ENCODE measurements at regions not wholly inside any gene's neighbourhood (a gene's known extent, or its start where the extent isn't known, plus 50 kb on each side); places are given as distances from the start of the nearest gene placed in this dataset.

DNA sequence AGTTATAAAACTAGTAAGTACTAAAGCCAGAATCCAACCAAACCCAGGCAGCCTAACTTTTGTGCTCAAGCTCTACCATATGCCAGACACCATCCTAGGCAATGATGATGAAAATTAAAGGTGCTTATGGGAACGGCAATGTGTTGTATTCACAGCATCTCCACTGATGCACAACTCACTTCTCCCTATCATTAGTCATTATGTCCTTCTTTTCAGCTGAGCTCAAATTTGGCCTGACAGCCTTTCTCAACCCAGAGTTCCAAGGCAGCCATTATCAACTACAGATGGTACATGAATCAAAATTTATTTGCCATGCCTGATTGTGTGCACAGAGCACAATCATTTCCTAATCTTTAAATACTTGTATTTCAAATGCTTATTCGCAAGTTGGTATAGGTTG, 121.6 kb upstream of the TNPO1 start:
- Histone ChIP-seq H3K4me3 (ENCODE audit: low read length in 2 of 2) (no peak overlapping the region), H3K9me3 (ENCODE audit: control insufficient read depth in 2 of 2, low read length in 2 of 2) (no peaks in the 10 kb centered on the region), H3K36me3 (ENCODE audit: control insufficient read depth in 2 of 2, insufficient read depth in 2 of 2, low read length in 2 of 2) (no peaks in the 10 kb centered on the region), H3K27me3 (ENCODE audit: control insufficient read depth in 2 of 2, insufficient read depth in 2 of 2, low read length in 2 of 2) (no peaks in the 10 kb centered on the region), H3K9ac (ENCODE audit: low read depth in 1 of 2, low read length in 2 of 2) (no peak overlapping the region), H3K4me1 (ENCODE audit: control insufficient read depth in 2 of 2, insufficient read depth in 2 of 2, low read length in 2 of 2) (no peaks in the 10 kb centered on the region), H3K27ac (ENCODE audit: low read depth in 2 of 2, low read length in 2 of 2) (no peak overlapping the region)

DNA sequence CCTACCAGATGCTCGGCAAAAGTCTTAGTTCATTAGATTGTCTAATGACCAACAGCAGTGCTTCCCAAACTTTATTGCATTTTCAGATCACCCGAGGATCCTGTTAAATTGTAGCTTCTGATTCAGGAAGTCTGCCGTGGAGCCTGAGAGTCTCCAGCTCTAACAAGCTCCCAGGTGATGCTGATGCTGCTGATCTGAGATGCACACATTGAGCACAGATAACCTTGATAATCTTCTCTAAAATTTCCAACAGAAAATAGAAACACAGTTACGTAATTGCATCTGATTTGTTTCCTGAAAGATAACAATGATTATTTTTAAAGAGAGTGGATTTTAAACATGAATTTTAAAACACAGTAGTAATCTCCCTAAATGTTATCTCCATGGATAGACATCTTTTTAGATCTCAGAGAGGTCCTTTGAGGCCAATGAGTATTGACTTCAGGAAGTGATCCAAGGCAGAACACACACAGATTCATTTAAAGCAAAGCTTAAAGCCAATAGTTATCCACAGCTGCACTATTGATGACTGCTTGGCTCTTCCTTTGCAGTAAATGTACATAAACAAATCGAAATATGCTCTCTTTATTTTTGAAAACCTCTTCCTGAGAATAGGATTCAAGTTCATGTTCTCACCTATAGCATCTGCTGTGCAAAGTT, 122.8 kb upstream of the TNPO1 start:
- no peaks in the 10 kb centered on the region for H3K27me3 ChIP-seq (ENCODE audit: control insufficient read depth in 2 of 2, insufficient read depth in 2 of 2, low read length in 2 of 2)
- no peaks in the 10 kb centered on the region for H3K36me3 ChIP-seq (ENCODE audit: control insufficient read depth in 2 of 2, insufficient read depth in 2 of 2, low read length in 2 of 2)
- H3K4me3 ChIP-seq (ENCODE audit: low read length in 2 of 2): no peak overlapping the region

DNA sequence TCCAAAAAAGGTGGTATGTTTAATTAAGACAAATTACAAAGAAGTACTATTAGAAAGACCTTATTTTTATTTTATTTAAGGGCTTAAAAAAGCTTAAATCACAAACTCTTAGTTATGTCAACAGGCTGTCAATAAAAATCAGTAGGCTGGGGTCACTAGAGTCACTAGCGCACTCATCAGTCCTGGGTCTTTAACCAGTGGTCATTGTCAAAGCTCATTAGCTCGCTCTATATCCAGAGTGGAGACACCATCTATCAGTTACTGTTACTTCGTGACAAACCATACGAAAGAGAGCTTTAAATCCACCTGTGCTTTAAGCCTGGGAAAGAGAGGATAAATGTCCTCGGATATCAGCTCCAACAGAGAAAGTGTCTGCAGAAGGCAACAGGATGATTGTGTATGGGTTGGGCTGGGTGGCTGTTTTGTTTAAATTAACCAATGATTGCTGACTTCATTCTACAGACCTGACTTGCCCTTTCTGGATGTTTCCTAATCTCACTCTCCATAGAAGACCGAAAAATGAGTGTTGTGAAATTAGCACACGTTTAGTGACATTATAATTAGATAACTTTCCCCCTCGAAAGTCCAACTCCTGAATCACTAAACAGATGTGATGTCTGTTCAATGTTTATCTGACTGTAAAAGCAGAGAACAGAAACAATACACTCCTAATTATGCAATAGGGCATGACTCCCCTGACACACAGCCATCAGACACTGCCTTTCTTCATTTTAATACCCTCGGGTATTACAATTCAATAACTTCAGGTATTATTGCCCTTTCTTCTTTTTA, 123.6 kb upstream of the TNPO1 start:
- H3K27me3 ChIP-seq (ENCODE audit: control insufficient read depth in 2 of 2, insufficient read depth in 2 of 2, low read length in 2 of 2): no peaks in the 10 kb centered on the region
- H3K27ac ChIP-seq (ENCODE audit: low read depth in 2 of 2, low read length in 2 of 2): no peak overlapping the region
- H3K4me3 ChIP-seq (ENCODE audit: low read length in 2 of 2): no peak overlapping the region
- H3K9me3 ChIP-seq (ENCODE audit: control insufficient read depth in 2 of 2, low read length in 2 of 2): no peaks in the 10 kb centered on the region
- no peaks in the 10 kb centered on the region for H3K4me1 ChIP-seq (ENCODE audit: control insufficient read depth in 2 of 2, insufficient read depth in 2 of 2, low read length in 2 of 2)
- H3K36me3 ChIP-seq (ENCODE audit: control insufficient read depth in 2 of 2, insufficient read depth in 2 of 2, low read length in 2 of 2): no peaks in the 10 kb centered on the region
- H3K9ac ChIP-seq (ENCODE audit: low read depth in 1 of 2, low read length in 2 of 2): no peak overlapping the region

More for the DNA sequence above, 122.8 kb upstream of the TNPO1 start:
- no peak overlapping the region for H3K9ac ChIP-seq (ENCODE audit: low read depth in 1 of 2, low read length in 2 of 2)
- H3K27ac ChIP-seq (ENCODE audit: low read depth in 2 of 2, low read length in 2 of 2): no peak overlapping the region
- H3K4me1 ChIP-seq (ENCODE audit: control insufficient read depth in 2 of 2, insufficient read depth in 2 of 2, low read length in 2 of 2): no peaks in the 10 kb centered on the region
- H3K9me3 ChIP-seq (ENCODE audit: control insufficient read depth in 2 of 2, low read length in 2 of 2): no peaks in the 10 kb centered on the region

DNA sequence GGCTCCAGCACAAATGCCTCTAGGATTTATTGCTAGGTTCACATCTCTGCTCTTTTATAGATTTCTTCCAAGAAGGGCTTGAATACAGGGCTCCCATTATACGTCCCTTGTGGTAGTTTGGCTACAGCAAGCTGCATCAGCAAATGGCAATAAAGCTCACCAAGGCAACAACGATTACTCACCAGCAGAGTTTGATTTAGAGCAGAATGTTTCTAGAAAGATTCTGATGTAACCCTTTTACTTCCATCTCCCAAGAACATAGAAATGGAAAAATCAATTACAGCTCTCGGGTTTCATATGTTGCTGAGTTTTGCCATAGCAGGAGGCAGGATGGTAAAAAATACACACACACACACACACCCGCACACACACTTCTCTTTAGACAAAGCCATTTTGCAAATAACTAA, 124.2 kb upstream of the TNPO1 start:
- H3K27ac ChIP-seq (ENCODE audit: low read depth in 2 of 2, low read length in 2 of 2): no peak overlapping the region
- no peaks in the 10 kb centered on the region for H3K4me1 ChIP-seq (ENCODE audit: control insufficient read depth in 2 of 2, insufficient read depth in 2 of 2, low read length in 2 of 2)
- no peak overlapping the region for H3K4me3 ChIP-seq (ENCODE audit: low read length in 2 of 2)
- no peaks in the 10 kb centered on the region for H3K27me3 ChIP-seq (ENCODE audit: control insufficient read depth in 2 of 2, insufficient read depth in 2 of 2, low read length in 2 of 2)
- no peak overlapping the region for H3K9ac ChIP-seq (ENCODE audit: low read depth in 1 of 2, low read length in 2 of 2)
- H3K36me3 ChIP-seq (ENCODE audit: control insufficient read depth in 2 of 2, insufficient read depth in 2 of 2, low read length in 2 of 2): no peaks in the 10 kb centered on the region
- H3K9me3 ChIP-seq (ENCODE audit: control insufficient read depth in 2 of 2, low read length in 2 of 2): no peaks in the 10 kb centered on the region

DNA sequence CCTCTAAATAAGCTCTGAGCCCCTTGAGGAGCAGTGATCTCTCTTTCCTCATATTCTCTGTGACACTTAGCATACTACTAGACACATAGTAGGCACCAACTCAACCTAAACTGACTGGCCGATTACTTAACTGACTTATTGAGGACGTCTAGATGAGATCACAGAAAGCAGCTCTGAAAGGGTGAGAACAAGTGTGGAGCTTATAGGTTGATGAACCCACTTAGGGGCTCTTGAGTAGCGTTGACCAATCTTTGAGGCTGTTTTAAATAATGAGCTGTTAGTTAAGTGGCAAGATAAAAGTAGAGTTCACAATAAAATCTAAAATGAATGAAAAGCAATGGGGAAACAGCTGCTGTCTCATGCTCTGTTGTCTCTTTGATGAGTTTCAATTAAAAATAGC, 124.7 kb upstream of the TNPO1 start:
- Histone ChIP-seq H3K36me3 (ENCODE audit: control insufficient read depth in 2 of 2, insufficient read depth in 2 of 2, low read length in 2 of 2) (no peaks in the 10 kb centered on the region), H3K9ac (ENCODE audit: low read depth in 1 of 2, low read length in 2 of 2) (no peak overlapping the region), H3K4me1 (ENCODE audit: control insufficient read depth in 2 of 2, insufficient read depth in 2 of 2, low read length in 2 of 2) (no peaks in the 10 kb centered on the region), H3K27ac (ENCODE audit: low read depth in 2 of 2, low read length in 2 of 2) (no peak overlapping the region), H3K27me3 (ENCODE audit: control insufficient read depth in 2 of 2, insufficient read depth in 2 of 2, low read length in 2 of 2) (no peaks in the 10 kb centered on the region), H3K9me3 (ENCODE audit: control insufficient read depth in 2 of 2, low read length in 2 of 2) (no peaks in the 10 kb centered on the region), H3K4me3 (ENCODE audit: low read length in 2 of 2) (no peak overlapping the region)

DNA sequence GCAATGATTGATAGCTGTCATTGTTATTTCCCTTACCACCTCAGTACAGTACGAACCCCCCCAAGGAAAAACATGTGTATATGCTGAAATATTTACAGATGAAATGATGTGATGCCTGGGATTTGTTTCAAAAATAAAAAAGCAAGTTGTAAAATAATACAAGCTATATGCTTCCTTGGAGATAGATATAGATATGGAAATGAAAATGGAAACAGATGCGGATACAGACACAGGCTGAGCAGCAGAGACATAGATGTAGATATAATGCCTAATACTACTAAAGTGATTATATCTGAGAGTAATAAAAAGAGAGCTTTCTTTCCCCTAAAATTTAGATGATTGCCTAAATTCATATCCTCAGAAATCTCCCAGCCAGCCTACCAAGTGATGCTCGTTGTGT, 127.5 kb upstream of the TNPO1 start:
- Histone ChIP-seq H3K9ac (ENCODE audit: low read depth in 1 of 2, low read length in 2 of 2) (no peak overlapping the region), H3K27me3 (ENCODE audit: control insufficient read depth in 2 of 2, insufficient read depth in 2 of 2, low read length in 2 of 2) (no peaks in the 10 kb centered on the region), H3K36me3 (ENCODE audit: control insufficient read depth in 2 of 2, insufficient read depth in 2 of 2, low read length in 2 of 2) (no peaks in the 10 kb centered on the region), H3K4me3 (ENCODE audit: low read length in 2 of 2) (no peak overlapping the region), H3K27ac (ENCODE audit: low read depth in 2 of 2, low read length in 2 of 2) (no peak overlapping the region), H3K9me3 (ENCODE audit: control insufficient read depth in 2 of 2, low read length in 2 of 2) (no peaks in the 10 kb centered on the region), H3K4me1 (ENCODE audit: control insufficient read depth in 2 of 2, insufficient read depth in 2 of 2, low read length in 2 of 2) (no peaks in the 10 kb centered on the region)

DNA sequence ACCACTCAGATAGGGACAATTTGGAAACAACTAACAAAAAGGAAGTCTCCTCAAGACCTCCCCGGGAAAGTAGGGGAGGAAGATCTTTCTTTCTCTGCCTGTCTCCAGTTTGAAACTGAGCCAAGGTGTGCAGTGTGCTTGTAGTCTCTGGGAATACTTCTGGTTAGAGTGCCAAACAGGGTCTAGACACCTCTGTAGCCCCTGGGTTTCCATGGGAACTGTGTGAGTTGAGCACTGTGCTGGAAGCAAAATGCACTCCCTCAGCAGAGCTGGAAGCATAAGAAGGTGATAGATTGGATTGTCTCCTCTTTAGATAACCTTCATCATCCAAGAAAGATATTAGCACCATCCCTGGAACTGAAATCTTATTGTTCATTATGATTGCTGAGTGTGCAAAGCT, 129.2 kb upstream of the TNPO1 start:
- Histone ChIP-seq H3K9me3 (ENCODE audit: control insufficient read depth in 2 of 2, low read length in 2 of 2) (peaks cover 0 to 3% of the 10 kb centered on the region in 2 donors), H3K4me1 (ENCODE audit: control insufficient read depth in 2 of 2, insufficient read depth in 2 of 2, low read length in 2 of 2) (no peaks in the 10 kb centered on the region), H3K27me3 (ENCODE audit: control insufficient read depth in 2 of 2, insufficient read depth in 2 of 2, low read length in 2 of 2) (no peaks in the 10 kb centered on the region), H3K36me3 (ENCODE audit: control insufficient read depth in 2 of 2, insufficient read depth in 2 of 2, low read length in 2 of 2) (no peaks in the 10 kb centered on the region), H3K4me3 (ENCODE audit: low read length in 2 of 2) (no peak overlapping the region), H3K27ac (ENCODE audit: low read depth in 2 of 2, low read length in 2 of 2) (no peak overlapping the region), H3K9ac (ENCODE audit: low read depth in 1 of 2, low read length in 2 of 2) (no peak overlapping the region)

- peaks cover 0 to 3% of the 10 kb centered on the region in 2 donors for H3K9me3 ChIP-seq (ENCODE audit: control insufficient read depth in 2 of 2, low read length in 2 of 2)
- H3K27ac ChIP-seq (ENCODE audit: low read depth in 2 of 2, low read length in 2 of 2): no peak overlapping the region
- no peaks in the 10 kb centered on the region for H3K36me3 ChIP-seq (ENCODE audit: control insufficient read depth in 2 of 2, insufficient read depth in 2 of 2, low read length in 2 of 2)
- no peak overlapping the region for H3K9ac ChIP-seq (ENCODE audit: low read depth in 1 of 2, low read length in 2 of 2)
- no peaks in the 10 kb centered on the region for H3K4me1 ChIP-seq (ENCODE audit: control insufficient read depth in 2 of 2, insufficient read depth in 2 of 2, low read length in 2 of 2)
- H3K27me3 ChIP-seq (ENCODE audit: control insufficient read depth in 2 of 2, insufficient read depth in 2 of 2, low read length in 2 of 2): no peaks in the 10 kb centered on the region
- H3K4me3 ChIP-seq (ENCODE audit: low read length in 2 of 2): no peak overlapping the region
Measured at GRCh38 chr5:72682561-72682960, 133.9 kb upstream of the TNPO1 start.

DNA sequence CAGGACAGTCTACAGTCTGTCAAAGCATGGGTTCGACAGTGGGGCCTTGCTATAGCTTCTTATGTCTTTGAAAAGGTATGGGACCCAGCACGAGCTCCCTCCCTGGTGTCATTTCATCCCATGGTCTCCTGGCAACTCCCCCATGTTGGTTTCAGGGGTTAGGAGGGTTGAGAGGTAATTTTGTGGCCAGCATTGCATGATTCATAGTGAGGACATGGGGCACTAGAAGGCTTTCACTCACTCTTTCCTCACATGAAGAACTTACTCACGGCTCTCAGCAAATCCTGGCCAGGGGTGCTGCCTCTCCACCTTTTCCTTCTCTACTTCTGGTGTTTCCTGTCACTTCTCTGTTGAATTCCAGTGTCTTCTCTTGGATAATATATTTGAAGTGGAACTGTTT, 134.7 kb upstream of the TNPO1 start:
- peaks cover 0 to 3% of the 10 kb centered on the region in 2 donors for H3K9me3 ChIP-seq (ENCODE audit: control insufficient read depth in 2 of 2, low read length in 2 of 2)
- H3K27me3 ChIP-seq (ENCODE audit: control insufficient read depth in 2 of 2, insufficient read depth in 2 of 2, low read length in 2 of 2): no peaks in the 10 kb centered on the region
- no peaks in the 10 kb centered on the region for H3K4me1 ChIP-seq (ENCODE audit: control insufficient read depth in 2 of 2, insufficient read depth in 2 of 2, low read length in 2 of 2)
- H3K36me3 ChIP-seq (ENCODE audit: control insufficient read depth in 2 of 2, insufficient read depth in 2 of 2, low read length in 2 of 2): no peaks in the 10 kb centered on the region
- no peak overlapping the region for H3K27ac ChIP-seq (ENCODE audit: low read depth in 2 of 2, low read length in 2 of 2)
- H3K4me3 ChIP-seq (ENCODE audit: low read length in 2 of 2): no peak overlapping the region
- no peak overlapping the region for H3K9ac ChIP-seq (ENCODE audit: low read depth in 1 of 2, low read length in 2 of 2)

- no peak overlapping the region for H3K9ac ChIP-seq (ENCODE audit: low read depth in 1 of 2, low read length in 2 of 2)
- no peak overlapping the region for H3K4me3 ChIP-seq (ENCODE audit: low read length in 2 of 2)
- no peaks in the 10 kb centered on the region for H3K4me1 ChIP-seq (ENCODE audit: control insufficient read depth in 2 of 2, insufficient read depth in 2 of 2, low read length in 2 of 2)
- no peaks in the 10 kb centered on the region for H3K27me3 ChIP-seq (ENCODE audit: control insufficient read depth in 2 of 2, insufficient read depth in 2 of 2, low read length in 2 of 2)
- no peaks in the 10 kb centered on the region for H3K9me3 ChIP-seq (ENCODE audit: control insufficient read depth in 2 of 2, low read length in 2 of 2)
- H3K27ac ChIP-seq (ENCODE audit: low read depth in 2 of 2, low read length in 2 of 2): no peak overlapping the region
- H3K36me3 ChIP-seq (ENCODE audit: control insufficient read depth in 2 of 2, insufficient read depth in 2 of 2, low read length in 2 of 2): no peaks in the 10 kb centered on the region
Measured at GRCh38 chr5:72677447-72677846, 139.0 kb upstream of the TNPO1 start.

All from mucosa of rectum (tissue), 2 donors.